Adrenal gland (tissue), 5 donors: ENCODE measurements at regions not wholly inside any gene's neighbourhood (a gene's known extent, or its start where the extent isn't known, plus 50 kb on each side); places are given as distances from the start of the nearest gene placed in this dataset.

Source experiments
- POLR2A ChIP-seq, 2 donors: fragments of 450-650 bp; IDR thresholded peaks; one replicate each; pipeline ENCODE4 v1.6.1; 2017; ENCODE audit warnings: antibody characterized with exemption in 2 of 2, mild to moderate bottlenecking in 2 of 2, moderate library complexity in 1 of 2
- TF ChIP-seq, protein P1 (sequence below), 6 experiments: fragments of 450-650 bp in 4 of 6; fragments of 200-600 bp in 2 of 6; sonication (generic) in 1 of 6; IDR thresholded peaks; 1 replicate in 5 of 6; 2 replicates in 1 of 6; pipeline versions ENCODE4 v1.5.1 to v1.8.0; 2016 to 2021; ENCODE audit warnings: antibody characterized with exemption in 6 of 6, mild to moderate bottlenecking in 2 of 6, moderate library complexity in 1 of 6
- donor health status: DM: no; HTN: no; CAD: no.

DNA sequence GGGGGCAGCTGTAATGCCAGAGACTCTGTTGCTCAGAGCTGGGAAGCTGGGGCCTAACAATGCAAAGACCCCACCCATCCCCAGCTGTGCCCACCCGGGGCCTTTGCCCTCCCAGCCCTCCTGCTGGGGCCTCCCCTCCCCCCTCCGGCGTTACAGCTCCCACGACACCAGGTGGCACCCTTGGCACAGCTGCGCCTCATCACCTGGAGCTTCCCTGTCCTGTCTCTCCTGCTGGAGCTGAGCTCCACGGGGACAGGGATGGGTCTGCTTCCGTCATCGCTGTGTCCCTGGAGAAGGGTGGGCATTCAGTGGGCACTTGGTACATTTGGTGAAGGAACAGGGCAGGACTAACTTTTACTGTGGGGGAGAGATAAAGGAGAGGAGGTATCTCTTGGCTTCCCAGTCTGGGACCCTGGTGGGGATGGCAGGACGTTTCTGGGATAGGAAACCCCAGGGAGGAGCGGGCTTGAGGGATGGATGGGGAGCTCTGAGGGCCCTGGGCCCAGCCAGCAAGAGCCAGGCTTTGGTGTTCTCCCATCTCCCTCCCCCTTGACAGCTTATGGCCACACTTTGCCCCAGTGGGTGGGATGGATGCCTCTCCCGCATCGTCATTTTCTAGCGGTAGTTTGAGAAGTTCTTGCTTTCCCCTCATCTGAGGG, 453.2 kb downstream of the PTPRU start:
- TF ChIP-seq POLR2A (IDR thresholded peaks at IDR 0.05), result no peak
- TF ChIP-seq, protein P1, sequence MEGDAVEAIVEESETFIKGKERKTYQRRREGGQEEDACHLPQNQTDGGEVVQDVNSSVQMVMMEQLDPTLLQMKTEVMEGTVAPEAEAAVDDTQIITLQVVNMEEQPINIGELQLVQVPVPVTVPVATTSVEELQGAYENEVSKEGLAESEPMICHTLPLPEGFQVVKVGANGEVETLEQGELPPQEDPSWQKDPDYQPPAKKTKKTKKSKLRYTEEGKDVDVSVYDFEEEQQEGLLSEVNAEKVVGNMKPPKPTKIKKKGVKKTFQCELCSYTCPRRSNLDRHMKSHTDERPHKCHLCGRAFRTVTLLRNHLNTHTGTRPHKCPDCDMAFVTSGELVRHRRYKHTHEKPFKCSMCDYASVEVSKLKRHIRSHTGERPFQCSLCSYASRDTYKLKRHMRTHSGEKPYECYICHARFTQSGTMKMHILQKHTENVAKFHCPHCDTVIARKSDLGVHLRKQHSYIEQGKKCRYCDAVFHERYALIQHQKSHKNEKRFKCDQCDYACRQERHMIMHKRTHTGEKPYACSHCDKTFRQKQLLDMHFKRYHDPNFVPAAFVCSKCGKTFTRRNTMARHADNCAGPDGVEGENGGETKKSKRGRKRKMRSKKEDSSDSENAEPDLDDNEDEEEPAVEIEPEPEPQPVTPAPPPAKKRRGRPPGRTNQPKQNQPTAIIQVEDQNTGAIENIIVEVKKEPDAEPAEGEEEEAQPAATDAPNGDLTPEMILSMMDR (IDR thresholded peaks at IDR 0.05), result no peak
